ENCODE measurements at regions not wholly inside any gene's neighbourhood (a gene's known extent, or its start where the extent isn't known, plus 50 kb on each side); places are given as distances from the start of the nearest gene placed in this dataset.

- no peak for TF ChIP-seq POLR2A (IDR thresholded peaks at IDR 0.05)
- TF ChIP-seq CTCF (IDR thresholded peaks at IDR 0.05), result no peak
Observed at GRCh38 chr11:122038543-122038942, 77.5 kb downstream of the BLID start.

Data from testis (tissue), 2 donors.